ENCODE measurements at regions not wholly inside any gene's neighbourhood (a gene's known extent, or its start where the extent isn't known, plus 50 kb on each side); places are given as distances from the start of the nearest gene placed in this dataset.
A peak's percentile ranks its signal among the peaks of the same experiment; 100 is the strongest.

DNA sequence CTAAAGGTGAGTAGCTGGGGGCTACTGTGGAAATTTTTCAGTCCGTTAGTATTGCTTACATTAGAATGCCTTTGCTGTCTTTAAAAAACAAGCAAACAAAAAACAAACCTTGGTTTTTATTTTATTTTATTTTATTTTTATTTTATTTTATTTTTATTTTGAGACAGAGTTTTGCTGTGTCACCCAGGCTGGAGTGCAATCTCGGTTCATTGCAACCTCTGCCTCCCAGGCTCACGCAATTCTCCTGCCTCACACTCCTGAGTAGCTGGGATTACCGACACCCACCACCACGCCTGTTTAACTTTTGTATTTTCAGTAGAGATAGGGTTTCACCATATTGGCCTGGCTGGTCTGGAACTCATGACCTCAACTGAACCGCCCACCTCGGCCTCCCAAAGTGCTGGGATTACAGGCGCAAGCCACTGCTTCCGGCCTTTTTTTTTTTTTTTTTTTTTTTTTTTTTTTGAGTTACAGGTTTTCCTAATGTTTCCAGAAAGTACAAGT, 732.6 kb downstream of the KCNJ3 start:
- no peak for DNase-seq
- in situ Hi-C loops (cut with HindIII; ENCODE audit: low pct_ligation_motif_present, low pct_unique_long_range_greater_than_20kb, low sequenced_read_pairs), result no loop called here

DNA sequence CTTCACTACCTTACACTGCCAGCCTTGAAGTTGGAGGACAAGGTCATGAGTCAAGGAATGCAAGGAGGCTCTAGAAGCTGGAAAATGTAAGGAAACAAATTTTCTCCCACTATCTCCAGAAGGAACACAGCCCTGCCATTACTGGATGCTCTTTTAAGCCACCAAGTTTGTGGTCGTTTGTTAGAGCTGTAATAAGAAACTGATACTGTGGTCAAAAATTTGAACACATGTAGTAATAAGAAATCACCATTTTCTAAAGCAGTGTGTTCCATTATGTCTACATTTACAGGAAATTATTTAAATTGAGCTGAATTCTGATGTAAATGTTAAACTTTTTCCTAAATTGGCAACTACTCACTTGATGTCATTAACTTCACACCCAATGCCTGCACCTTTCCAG, 729.0 kb downstream of the KCNJ3 start:
- in situ Hi-C loops (cut with HindIII; ENCODE audit: low pct_ligation_motif_present, low pct_unique_long_range_greater_than_20kb, low sequenced_read_pairs), result no loop called here
- DNase-seq, result no peak

DNA sequence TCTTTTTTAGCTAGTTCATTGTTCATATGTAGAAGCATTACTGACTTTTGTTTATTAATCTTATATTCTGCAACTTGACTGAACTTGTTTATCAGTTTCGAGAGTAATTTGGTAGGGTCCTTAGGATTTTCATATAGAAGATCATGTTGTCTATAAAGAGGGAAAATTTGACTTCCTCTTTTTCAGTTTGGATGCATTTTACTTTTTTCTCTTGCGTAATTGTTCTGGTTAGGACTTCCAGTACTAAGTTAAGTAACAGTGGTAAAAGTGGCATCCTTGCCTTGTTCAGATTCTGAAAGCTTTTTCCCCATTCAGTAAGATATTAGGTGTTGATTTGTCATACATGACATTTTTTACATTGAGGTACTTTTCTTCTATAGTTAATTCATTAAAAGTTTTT, 726.0 kb downstream of the KCNJ3 start:
- DNase-seq, result no peak
- in situ Hi-C loops (cut with HindIII; ENCODE audit: low pct_ligation_motif_present, low pct_unique_long_range_greater_than_20kb, low sequenced_read_pairs), result no loop called here

DNA sequence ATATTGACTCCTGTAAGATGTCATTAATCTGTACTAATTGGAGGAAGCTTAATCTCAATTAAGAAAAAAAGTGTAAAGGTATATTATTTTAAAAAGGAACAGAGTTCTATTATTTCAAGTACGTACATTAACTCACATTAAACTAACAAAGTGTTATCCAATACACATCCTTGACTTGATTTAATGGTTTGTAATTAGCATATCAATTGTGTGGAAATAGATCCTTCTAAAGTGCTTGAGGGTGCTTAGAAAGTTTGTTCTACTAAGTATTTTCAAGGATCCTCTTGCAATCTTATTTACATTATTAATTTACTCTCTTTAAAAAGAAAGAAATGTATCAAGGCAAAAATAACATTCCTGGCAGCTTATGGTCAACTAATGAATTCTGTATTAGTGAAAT, 720.3 kb downstream of the KCNJ3 start:
- in situ Hi-C loops (cut with HindIII; ENCODE audit: low pct_ligation_motif_present, low pct_unique_long_range_greater_than_20kb, low sequenced_read_pairs), result no loop called here

DNA sequence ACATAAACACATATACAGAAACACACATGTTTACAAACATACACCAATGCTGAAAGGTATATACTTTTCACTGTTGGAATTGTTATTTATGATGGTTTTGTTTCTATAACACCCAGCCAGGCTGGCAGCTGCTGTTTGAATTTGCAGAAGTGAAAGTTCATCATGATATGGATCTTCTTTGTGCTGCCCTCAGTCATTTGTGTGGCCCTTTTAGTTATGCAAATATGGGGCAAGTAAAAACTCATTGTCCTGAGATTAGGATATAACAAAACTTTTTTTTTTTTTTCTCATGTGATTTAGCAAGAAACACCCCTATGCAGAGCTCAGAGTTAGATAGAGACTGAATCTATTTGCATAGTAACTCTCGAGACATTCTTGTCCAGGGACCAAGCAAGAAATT, 714.1 kb downstream of the KCNJ3 start:
- in situ Hi-C loops (cut with HindIII; ENCODE audit: low pct_ligation_motif_present, low pct_unique_long_range_greater_than_20kb, low sequenced_read_pairs), result no loop called here
- DNase-seq, result no peak

More for the DNA sequence above, 720.3 kb downstream of the KCNJ3 start:
- no peak for DNase-seq

DNA sequence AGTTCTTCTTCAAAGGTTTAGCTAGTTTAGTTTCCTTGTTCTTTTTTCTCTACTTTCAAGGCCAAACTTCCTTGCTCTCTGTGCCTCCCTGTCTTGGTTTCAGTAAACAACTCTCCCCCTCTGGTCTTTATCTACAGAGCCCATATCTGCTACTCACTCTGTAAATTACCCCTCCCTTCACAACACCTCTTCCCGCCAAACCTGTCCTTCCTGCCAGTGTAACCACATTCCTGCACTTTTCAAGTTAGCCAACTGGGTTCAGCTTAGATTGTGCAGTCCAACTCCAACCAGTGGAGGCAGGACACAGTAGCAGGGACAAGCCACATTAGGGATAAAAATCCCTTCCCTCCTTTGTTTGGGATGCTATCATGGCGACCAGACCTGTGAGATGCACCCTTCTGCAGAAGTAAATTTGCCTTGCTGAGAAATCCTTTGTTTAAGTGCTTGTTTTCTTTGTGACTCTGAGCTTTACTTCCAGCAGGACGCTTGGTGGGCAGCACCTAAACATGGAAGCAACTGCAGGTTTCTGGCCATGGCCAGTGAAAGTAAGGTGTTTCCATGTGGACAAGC, 706.0 kb downstream of the KCNJ3 start:
- no peak for DNase-seq
- in situ Hi-C loops (cut with HindIII; ENCODE audit: low pct_ligation_motif_present, low pct_unique_long_range_greater_than_20kb, low sequenced_read_pairs), result no loop called here

DNA sequence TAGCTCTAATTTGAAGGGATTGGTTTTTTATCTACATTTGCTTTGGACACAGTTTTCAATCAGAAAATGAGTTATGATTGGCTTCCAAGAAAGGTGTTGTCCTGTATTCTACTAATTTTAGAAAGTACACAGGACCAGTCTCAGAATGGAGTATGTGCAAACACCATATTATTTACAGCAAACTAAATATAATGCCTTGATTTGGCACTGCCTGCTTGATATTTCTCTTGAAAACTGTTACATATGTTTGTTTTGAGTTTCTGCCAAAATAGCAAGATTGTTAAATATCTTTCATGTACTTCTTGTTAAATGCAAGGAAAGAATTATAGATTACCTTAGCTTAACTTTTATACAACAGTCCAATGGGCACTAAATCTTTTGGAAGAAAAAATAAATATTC, 694.9 kb downstream of the KCNJ3 start:
- in situ Hi-C loops (cut with HindIII; ENCODE audit: low pct_ligation_motif_present, low pct_unique_long_range_greater_than_20kb, low sequenced_read_pairs), result loop anchor here (25.0 kb wide), 1 partner anchor 444 kb away; no protein-coding TSS in a partner anchor

DNA sequence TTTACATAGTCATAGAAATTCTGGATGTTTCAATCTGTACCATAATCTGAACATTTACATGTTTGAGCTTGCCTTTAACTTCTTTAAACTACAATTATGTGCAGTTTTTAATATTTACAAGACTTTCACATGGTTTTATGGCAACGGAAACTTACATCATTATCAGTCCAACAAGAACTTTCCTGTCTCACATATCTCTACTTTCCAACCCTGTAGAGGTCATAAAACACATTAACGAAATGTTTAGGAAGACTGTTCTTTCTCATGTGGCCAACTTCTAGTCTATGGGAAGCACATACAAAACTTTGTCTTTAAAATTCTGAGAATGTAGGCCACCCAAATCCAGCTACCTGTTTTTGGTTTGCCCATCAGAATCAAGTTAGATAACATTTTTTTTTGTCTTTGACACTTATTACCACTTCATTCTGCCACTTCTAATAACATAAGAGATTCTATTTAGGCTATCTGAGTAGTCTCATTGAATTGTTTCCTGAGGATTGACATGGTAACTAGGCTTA, 693.2 kb downstream of the KCNJ3 start:
- DNase-seq, result no peak
- in situ Hi-C loops (cut with HindIII; ENCODE audit: low pct_ligation_motif_present, low pct_unique_long_range_greater_than_20kb, low sequenced_read_pairs), result loop anchor here (25.0 kb wide), 1 partner anchor 446 kb away; no protein-coding TSS in a partner anchor

More for the DNA sequence above, 694.9 kb downstream of the KCNJ3 start:
- no peak for DNase-seq

DNA sequence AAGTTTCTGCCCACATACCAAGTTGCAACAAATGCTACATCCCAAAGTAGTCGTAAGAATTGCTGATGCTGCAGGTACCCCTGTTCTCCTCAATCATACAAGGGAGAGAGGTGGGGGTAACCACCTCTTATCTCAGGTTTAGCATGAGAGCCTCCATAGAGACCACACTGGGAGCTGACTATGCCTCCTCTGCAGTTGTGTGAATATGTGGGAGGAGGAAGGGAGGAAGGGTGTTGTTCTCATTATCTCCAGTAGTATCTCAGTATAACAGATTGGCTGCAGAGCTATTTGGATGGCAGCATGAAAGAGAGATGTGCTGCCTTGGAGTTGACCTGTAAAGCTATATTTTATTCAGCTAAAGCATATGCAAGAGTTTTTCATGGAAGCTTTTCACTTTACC, 690.7 kb downstream of the KCNJ3 start:
- DNase-seq, result no peak
- in situ Hi-C loops (cut with HindIII; ENCODE audit: low pct_ligation_motif_present, low pct_unique_long_range_greater_than_20kb, low sequenced_read_pairs), result loop anchor here (25.0 kb wide), 1 partner anchor 448 kb away; no protein-coding TSS in a partner anchor

DNA sequence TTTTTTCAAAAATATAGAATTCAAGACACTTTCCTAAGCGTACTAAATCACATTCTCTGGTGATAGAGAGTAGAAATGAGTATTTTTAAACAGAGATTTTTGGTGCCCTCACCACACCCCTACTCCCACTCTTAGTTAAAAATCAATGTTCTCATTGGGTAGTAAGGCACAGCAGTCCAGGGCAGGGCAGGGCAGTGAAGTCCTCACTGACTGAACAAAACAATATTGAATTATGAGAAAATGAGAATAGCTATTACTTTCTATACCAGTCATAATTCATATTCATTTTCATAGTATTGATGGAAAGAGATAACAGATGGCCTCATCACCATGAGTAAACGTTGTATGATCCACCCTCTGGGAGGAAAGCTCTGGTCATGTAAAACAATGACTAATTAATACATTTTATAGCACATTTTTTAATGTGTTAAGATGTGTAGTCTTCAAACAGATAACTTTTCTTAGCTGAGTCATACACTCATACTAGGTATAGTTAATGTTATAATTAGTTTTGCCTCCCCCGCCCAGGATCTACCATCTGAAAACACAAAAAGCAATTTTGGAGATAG, 686.1 kb downstream of the KCNJ3 start:
- in situ Hi-C loops (cut with HindIII; ENCODE audit: low pct_ligation_motif_present, low pct_unique_long_range_greater_than_20kb, low sequenced_read_pairs), result loop anchor here (25.0 kb wide), 1 partner anchor 453 kb away; no protein-coding TSS in a partner anchor
- no peak for DNase-seq

DNA sequence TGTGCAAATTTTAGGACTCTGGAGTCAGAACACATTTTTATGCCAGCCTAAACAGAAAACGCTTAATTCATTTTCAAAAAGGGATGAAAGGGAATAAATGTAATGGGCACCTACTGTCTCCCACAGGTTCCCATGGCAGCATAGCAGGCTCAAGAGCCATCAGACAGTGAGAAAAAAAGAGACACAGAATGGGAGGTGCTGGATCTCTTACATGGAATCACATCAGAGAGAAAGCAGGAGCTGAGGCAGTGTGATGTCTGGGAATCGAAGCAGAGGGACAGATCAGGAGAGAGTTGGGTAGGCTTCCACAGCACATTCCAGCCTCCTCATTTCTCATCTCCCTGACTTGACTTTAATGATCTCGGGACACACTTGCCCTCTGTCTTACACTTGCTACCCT, 684.3 kb downstream of the KCNJ3 start:
- DNase-seq, result no peak

DNA sequence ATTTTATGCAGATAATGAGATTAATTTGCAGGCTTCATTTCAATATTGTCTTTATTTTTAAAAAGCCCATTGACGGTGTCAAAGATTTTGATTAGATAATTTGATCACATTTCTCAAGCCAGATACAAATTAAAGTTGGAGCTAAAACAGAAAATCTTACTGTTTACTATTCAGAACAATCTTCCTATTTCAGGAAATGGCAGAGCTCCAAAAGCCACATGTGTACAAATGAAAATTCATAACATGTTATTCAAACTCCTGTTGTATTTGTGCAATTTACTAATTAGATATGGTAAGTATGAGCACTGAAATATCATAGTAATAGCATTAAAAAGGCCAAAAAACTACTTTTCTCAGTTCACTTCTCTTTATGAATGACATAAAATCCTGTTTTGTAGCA, 682.9 kb downstream of the KCNJ3 start:
- in situ Hi-C loops (cut with HindIII; ENCODE audit: low pct_ligation_motif_present, low pct_unique_long_range_greater_than_20kb, low sequenced_read_pairs), result loop anchor here (25.0 kb wide), 1 partner anchor 456 kb away; no protein-coding TSS in a partner anchor
- no peak for DNase-seq

More for the DNA sequence above, 684.3 kb downstream of the KCNJ3 start:
- in situ Hi-C loops (cut with HindIII; ENCODE audit: low pct_ligation_motif_present, low pct_unique_long_range_greater_than_20kb, low sequenced_read_pairs), result loop anchor here (25.0 kb wide), 1 partner anchor 455 kb away; no protein-coding TSS in a partner anchor

DNA sequence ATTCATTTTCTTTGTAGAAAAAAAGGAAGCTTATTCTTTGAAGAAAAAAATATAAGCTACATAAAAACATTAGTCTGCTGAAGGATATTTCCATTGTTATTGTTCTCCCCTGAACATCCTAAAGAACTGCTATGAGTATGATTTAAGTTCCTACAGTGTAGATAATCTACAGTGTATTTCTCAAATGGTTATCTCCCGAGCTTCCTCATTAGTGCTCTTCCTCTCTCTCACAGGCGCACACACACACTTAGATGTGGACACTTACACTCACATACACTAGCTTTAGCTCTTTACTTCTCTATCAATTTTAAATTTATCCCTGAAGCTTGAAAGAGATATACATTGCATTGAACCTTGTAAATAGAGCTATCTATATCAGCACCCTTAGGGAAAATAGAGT, 681.0 kb downstream of the KCNJ3 start:
- no peak for DNase-seq
- in situ Hi-C loops (cut with HindIII; ENCODE audit: low pct_ligation_motif_present, low pct_unique_long_range_greater_than_20kb, low sequenced_read_pairs), result loop anchor here (25.0 kb wide), 1 partner anchor 458 kb away; no protein-coding TSS in a partner anchor

DNA sequence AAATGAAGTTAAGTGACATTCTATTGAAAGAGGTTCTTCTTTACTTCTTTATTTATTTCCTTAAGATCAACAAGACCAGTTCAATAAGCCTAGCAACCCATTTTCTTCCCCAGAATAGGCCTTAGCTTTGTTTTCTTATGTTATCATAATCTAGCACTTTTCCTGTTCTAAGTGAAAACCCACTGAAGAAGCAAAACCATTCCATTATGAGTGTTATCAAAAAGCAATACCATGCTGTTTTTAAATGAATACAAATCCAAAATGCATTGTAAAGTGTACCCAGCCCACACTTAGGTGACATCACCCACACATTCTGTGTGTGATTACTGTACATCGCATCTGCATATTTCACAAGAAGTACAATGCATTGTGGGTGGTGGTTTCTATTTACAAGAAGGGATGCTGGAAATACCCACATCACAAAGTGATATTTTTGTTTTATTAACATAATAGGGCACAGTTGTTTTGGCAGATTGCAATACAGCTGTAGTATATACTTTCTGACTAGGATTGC, 679.5 kb downstream of the KCNJ3 start:
- DNase-seq, result no peak
- in situ Hi-C loops (cut with HindIII; ENCODE audit: low pct_ligation_motif_present, low pct_unique_long_range_greater_than_20kb, low sequenced_read_pairs), result loop anchor here (25.0 kb wide), 1 partner anchor 459 kb away; no protein-coding TSS in a partner anchor

DNA sequence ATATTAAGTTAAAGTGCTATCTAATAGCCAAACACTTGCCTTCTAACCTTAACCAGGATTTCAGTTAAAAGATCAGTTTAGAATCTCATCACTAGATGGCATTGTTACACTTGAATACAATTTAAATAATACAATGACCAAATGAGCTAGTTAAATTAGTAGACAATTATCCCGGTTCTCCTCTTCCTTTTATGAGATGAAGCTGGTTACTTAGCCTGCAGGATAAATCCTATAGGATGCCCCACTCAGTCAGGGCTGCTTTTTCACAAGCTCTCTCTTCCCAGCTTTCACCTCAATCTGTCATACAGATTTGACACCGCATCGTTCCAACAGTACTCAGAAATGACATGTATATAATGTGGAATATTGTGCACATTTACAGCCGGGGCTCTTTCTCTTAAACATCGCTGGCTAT, 678.8 kb downstream of the KCNJ3 start:
- in situ Hi-C loops (cut with HindIII; ENCODE audit: low pct_ligation_motif_present, low pct_unique_long_range_greater_than_20kb, low sequenced_read_pairs), result loop anchor here (25.0 kb wide), 1 partner anchor 460 kb away; no protein-coding TSS in a partner anchor
- DNase-seq, result peak; percentile 43

DNA sequence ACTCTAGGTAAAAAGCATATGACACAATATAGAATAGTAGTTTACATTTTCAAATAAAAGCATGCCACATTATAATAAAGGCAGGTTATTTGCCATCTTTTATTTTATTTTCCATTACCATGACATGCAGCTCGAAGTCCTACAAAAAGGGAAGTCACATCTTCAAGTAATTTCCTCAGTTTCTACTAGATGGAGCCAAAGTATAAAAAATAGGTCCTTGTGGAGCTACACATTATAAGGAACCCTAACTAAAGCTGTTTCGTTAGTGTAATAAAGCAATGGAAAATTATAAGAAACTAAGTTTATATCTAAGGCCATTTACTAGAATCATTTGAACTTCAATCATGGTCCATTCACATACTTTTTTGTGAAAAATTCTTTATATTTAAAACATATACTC, 674.5 kb downstream of the KCNJ3 start:
- in situ Hi-C loops (cut with HindIII; ENCODE audit: low pct_ligation_motif_present, low pct_unique_long_range_greater_than_20kb, low sequenced_read_pairs), result no loop called here
- peak; percentile 35 for DNase-seq

DNA sequence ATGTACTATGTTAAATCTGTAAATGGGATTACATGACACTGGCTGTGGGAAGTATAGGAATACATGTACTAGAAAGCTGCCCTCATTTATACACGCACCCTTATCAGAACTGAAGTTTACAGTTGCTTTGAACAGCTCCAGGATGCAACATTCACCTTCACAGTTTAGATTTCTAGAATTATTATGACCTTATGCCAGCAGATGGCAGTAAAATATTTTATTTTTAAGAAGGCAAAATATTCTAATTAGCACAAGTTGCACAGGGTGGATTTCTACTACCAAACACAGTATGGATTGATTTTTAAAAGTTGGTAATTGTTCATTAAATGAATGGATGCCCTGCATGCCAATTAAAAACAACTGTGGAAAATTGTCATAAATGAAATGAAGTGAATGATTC, 670.4 kb downstream of the KCNJ3 start:
- DNase-seq, result peak; percentile 45

DNA sequence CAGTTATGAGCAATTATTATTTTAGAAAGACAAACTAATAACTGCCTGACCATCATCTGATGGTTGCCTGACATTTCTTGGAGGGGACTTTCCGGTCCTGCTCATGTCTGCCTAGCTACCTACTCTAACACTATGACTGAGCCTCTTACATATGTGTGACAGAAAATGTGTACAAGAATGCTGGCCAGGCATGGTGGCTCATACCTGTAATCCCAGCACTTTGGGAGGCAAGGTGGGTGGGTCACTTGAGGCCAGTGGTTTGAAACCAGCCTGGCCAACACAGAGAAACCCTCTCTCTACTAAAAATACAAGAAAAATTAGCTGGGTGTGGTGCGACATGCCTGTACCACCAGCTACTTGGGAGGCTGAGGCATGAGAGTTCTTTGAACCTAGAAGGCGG, 666.3 kb downstream of the KCNJ3 start:
- no peak for DNase-seq
- in situ Hi-C loops (cut with HindIII; ENCODE audit: low pct_ligation_motif_present, low pct_unique_long_range_greater_than_20kb, low sequenced_read_pairs), result no loop called here

More for the DNA sequence above, 670.4 kb downstream of the KCNJ3 start:
- in situ Hi-C loops (cut with HindIII; ENCODE audit: low pct_ligation_motif_present, low pct_unique_long_range_greater_than_20kb, low sequenced_read_pairs), result no loop called here

DNA sequence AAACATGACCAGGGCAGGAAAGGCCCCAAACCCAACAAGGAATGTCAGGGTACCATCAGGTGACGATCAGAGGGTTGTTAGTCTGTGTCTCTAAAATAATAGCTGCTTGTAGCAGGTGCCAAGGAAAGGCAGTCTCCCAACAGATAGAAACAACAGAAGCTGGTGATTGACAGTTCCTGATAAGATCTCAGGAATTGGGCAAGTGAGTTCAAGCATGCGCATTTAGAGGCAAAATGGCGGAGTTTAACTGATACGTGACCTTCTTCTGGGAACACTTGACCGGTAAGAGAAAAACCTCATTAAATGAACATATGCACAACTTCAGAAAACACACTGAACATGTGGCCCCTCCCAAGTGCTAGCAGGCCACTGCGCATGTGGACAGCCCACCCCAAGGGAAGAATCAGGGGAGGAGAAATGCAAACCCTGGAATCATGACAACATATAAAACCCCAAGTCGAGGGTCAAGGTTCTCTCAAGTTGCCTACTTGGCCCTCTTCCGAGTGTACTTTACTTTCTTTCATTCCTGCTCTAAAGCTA, 664.9 kb downstream of the KCNJ3 start:
- in situ Hi-C loops (cut with HindIII; ENCODE audit: low pct_ligation_motif_present, low pct_unique_long_range_greater_than_20kb, low sequenced_read_pairs), result no loop called here

More for the DNA sequence above, 664.9 kb downstream of the KCNJ3 start:
- no peak for DNase-seq

Measured in ACHN (cell line).